Osteoblast (primary cell): ENCODE measurements at regions not wholly inside any gene's neighbourhood (a gene's known extent, or its start where the extent isn't known, plus 50 kb on each side); places are given as distances from the start of the nearest gene placed in this dataset.

Source experiments
- DNase-seq: peaks from one replicate; pipeline ENCODE4 v3.0.0; 2011; ENCODE audit warnings: low spot score, mixed read lengths; ENCODE audit not compliant: insufficient read length; ENCODE audit errors: missing footprints
- H2AFZ ChIP-seq: 2 replicates; pipeline ENCODE4 v1.6.0; 2011; ENCODE audit warnings: mild to moderate bottlenecking, low read length
- H3K27ac ChIP-seq: 2 replicates; pipeline ENCODE4 v1.5.1; 2011; ENCODE audit warnings: mild to moderate bottlenecking, low read depth, low read length, moderate library complexity
- H3K27me3 ChIP-seq: 2 replicates; pipeline ENCODE4 v1.6.0; 2012; ENCODE audit warnings: mild to moderate bottlenecking, control low read depth, inconsistent platforms, low read length, moderate library complexity; ENCODE audit not compliant: insufficient read depth
- H3K36me3 ChIP-seq: 2 replicates; pipeline ENCODE4 v1.5.1; 2011; ENCODE audit warnings: mild to moderate bottlenecking, low read length, control low read depth, moderate library complexity; ENCODE audit not compliant: insufficient read depth
- H3K4me1 ChIP-seq: 2 replicates; pipeline ENCODE4 v1.5.1; 2011; ENCODE audit warnings: mild to moderate bottlenecking, low read length, control low read depth, moderate library complexity; ENCODE audit not compliant: insufficient read depth
- H3K4me2 ChIP-seq: 2 replicates; pipeline ENCODE4 v1.6.0; 2011; ENCODE audit warnings: mild to moderate bottlenecking, low read length; ENCODE audit not compliant: insufficient read depth
- H3K4me3 ChIP-seq: fragments of 200-600 bp; sonication (generic); 3 replicates; pipeline ENCODE4 v1.5.1; 2012; ENCODE audit warnings: mild to moderate bottlenecking, low read length, inconsistent platforms; ENCODE audit not compliant: insufficient read depth
- H3K79me2 ChIP-seq: 2 replicates; pipeline ENCODE4 v1.6.0; 2012; ENCODE audit warnings: mild to moderate bottlenecking, low read length, control low read depth, inconsistent platforms; ENCODE audit not compliant: insufficient read depth
- H3K9me3 ChIP-seq: 2 replicates; pipeline ENCODE4 v1.5.1; 2011; ENCODE audit warnings: low read depth, low read length, control low read depth
- H4K20me1 ChIP-seq: 2 replicates; pipeline ENCODE4 v1.6.0; 2012; ENCODE audit warnings: mild to moderate bottlenecking, low read length, control low read depth; ENCODE audit not compliant: insufficient read depth
- TF ChIP-seq, protein P1 (sequence below): IDR thresholded peaks from 2 replicates; pipeline ENCODE4 v1.5.1; 2011; ENCODE audit warnings: mild to moderate bottlenecking, low read depth, low read length, moderate library complexity; ENCODE audit errors: extremely low read depth

DNA sequence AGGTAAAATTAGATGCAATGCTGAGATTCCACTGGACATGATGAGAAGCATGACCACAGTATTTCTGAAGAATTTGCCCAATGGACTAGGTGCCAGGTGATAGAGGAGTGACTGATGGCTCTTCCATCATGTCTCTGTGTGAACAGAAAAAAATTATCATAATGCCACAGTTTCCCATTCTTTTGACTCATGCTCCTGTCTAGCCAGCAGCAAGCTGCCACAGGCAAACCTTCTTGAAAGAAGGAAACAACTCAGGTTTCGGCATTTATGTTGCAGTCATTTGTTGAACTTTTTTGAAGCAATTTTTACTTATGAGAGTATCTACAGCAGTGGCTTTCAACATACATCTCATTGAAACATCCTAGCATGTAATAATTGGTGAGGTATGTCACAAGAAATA, 284.8 kb upstream of the CD180 start:
- TF ChIP-seq, protein P1, sequence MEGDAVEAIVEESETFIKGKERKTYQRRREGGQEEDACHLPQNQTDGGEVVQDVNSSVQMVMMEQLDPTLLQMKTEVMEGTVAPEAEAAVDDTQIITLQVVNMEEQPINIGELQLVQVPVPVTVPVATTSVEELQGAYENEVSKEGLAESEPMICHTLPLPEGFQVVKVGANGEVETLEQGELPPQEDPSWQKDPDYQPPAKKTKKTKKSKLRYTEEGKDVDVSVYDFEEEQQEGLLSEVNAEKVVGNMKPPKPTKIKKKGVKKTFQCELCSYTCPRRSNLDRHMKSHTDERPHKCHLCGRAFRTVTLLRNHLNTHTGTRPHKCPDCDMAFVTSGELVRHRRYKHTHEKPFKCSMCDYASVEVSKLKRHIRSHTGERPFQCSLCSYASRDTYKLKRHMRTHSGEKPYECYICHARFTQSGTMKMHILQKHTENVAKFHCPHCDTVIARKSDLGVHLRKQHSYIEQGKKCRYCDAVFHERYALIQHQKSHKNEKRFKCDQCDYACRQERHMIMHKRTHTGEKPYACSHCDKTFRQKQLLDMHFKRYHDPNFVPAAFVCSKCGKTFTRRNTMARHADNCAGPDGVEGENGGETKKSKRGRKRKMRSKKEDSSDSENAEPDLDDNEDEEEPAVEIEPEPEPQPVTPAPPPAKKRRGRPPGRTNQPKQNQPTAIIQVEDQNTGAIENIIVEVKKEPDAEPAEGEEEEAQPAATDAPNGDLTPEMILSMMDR, result no peak
- H3K36me3 ChIP-seq, result no peaks in the 10 kb centered on the region
- H3K4me1 ChIP-seq, result no peaks in the 10 kb centered on the region
- no peaks in the 10 kb centered on the region for H3K79me2 ChIP-seq
- DNase-seq, result no peak
- no peaks in the 10 kb centered on the region for H4K20me1 ChIP-seq
- H3K4me2 ChIP-seq, result no peak overlapping the region
- H3K9me3 ChIP-seq, result no peaks in the 10 kb centered on the region
- no peaks in the 10 kb centered on the region for H3K27me3 ChIP-seq
- no peak overlapping the region for H3K4me3 ChIP-seq
- no peak overlapping the region for H3K27ac ChIP-seq
- H2AFZ ChIP-seq, result no peak overlapping the region

DNA sequence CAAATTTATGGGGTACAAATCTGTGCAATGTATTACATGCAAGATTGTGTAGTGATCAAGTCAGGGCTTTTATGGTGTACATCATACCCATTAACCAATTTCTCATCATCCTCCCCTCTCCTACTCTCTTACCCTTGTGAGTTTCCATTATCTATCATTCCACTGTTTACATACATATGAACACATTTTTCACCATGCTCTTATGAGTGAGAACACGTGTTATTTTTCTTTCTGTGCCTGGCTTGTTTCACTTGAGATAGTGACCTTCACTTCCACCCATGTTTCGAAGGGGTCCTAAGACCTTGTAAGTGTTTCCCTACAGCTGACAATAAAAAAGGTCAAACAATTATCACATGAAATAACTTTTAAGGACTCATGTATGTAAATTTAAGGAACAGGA, 281.7 kb upstream of the CD180 start:
- Histone ChIP-seq H3K79me2 (no peaks in the 10 kb centered on the region), H4K20me1 (no peaks in the 10 kb centered on the region), H3K9me3 (no peaks in the 10 kb centered on the region), H3K4me3 (no peak overlapping the region), H3K4me2 (no peak overlapping the region), H2AFZ (no peak overlapping the region), H3K27me3 (no peaks in the 10 kb centered on the region), H3K27ac (no peak overlapping the region), H3K4me1 (no peaks in the 10 kb centered on the region), H3K36me3 (no peaks in the 10 kb centered on the region)
- TF ChIP-seq, protein P1, result no peak
- no peak for DNase-seq

DNA sequence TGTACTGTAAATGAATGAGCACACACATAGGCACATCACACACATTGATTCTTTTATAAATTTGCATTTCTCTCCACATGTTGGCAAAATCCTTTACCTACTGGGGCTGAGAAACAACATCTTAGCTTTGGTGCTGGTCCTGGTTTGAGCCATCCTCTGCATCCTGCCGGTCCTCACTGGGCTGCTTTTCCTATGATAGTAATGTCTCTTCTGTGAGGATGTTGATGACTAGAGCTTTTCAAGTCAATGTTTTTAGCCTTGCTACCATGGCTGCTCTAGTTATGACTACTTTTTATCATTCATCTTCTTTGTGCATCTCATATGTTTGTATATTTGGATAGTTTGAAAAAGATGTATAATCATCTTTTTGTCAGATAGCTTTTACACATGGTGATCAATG, 280.4 kb upstream of the CD180 start:
- H3K27me3 ChIP-seq, result no peaks in the 10 kb centered on the region
- H3K4me2 ChIP-seq, result no peak overlapping the region
- H4K20me1 ChIP-seq, result no peaks in the 10 kb centered on the region
- no peaks in the 10 kb centered on the region for H3K4me1 ChIP-seq
- DNase-seq, result no peak
- no peak overlapping the region for H2AFZ ChIP-seq
- no peaks in the 10 kb centered on the region for H3K36me3 ChIP-seq
- H3K79me2 ChIP-seq, result no peaks in the 10 kb centered on the region
- H3K4me3 ChIP-seq, result no peak overlapping the region
- H3K27ac ChIP-seq, result no peak overlapping the region
- no peaks in the 10 kb centered on the region for H3K9me3 ChIP-seq
- TF ChIP-seq, protein P1, result no peak

DNA sequence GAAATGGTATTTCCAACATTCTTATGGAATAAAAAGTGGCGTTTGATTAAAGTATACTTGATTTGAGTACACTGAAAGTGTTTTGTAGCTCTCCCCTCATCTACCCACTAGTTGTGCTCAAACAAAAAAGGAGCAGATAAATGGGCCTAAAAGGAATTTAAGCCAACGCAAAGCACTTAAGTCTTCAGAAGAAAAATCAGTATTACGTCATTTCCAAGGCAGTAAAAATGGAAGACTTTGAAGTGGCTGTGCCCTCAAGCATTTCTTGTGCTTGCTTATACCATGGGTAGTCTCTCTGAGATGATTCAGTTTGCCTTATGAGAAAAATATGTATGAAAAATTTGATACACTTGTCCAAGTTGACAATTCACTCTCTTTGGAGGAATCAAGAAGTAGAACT, 279.9 kb upstream of the CD180 start:
- no peaks in the 10 kb centered on the region for H3K4me1 ChIP-seq
- no peak overlapping the region for H3K4me2 ChIP-seq
- no peaks in the 10 kb centered on the region for H3K27me3 ChIP-seq
- H3K9me3 ChIP-seq, result no peaks in the 10 kb centered on the region
- no peak for DNase-seq
- no peaks in the 10 kb centered on the region for H3K36me3 ChIP-seq
- TF ChIP-seq, protein P1, result no peak
- H3K4me3 ChIP-seq, result no peak overlapping the region
- H3K27ac ChIP-seq, result no peak overlapping the region
- H4K20me1 ChIP-seq, result no peaks in the 10 kb centered on the region
- H3K79me2 ChIP-seq, result no peaks in the 10 kb centered on the region
- H2AFZ ChIP-seq, result no peak overlapping the region
